ENCODE measurements at regions not wholly inside any gene's neighbourhood (a gene's known extent, or its start where the extent isn't known, plus 50 kb on each side); places are given as distances from the start of the nearest gene placed in this dataset.

DNA sequence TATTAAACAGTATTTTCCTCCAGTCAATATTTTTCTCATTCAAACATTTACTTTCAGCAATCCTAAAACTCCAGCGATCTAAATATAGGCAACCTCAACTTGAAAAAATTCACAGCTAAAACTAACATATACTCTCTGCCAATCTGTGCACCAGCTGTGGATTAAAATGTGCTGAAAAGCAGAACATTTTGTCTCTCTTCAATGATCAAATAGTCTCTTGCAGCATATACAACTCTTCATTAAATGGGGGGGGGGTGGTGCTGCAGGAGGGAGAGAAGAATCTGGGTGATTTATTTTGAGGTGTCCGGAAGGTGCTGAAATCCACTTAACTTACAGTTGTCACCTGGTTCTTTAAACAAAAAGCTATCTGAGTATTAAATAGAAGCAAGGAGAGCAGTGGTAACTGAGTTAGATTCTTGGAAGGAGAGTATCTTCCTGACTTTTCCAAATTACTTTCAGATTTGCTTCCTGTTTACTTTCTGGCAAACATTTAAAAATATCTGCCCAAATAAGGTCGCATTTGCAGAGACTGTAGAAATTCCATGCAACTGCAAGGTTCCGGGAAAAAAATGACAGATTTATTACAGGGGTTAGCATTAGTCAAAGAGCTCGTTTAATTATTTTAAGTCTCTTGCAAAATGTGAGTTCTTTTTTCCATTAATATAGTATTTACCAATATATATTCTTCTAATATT lies 904.7 kb upstream of the ACVR2A start:
- TF ChIP-seq POLR2AphosphoS5 (IDR thresholded peaks at IDR 0.05; ENCODE audit: low read depth, low read length) (no peak), CTCF (IDR thresholded peaks at IDR 0.05 in 2 of 3, conservative IDR thresholded peaks at IDR 0.05 in 1 of 3; ENCODE audit: borderline replicate concordance in 1 of 3, insufficient read depth in 1 of 3, low read depth in 2 of 3, low read length in 2 of 3) (no peak)
- TF ChIP-seq, protein P1, sequence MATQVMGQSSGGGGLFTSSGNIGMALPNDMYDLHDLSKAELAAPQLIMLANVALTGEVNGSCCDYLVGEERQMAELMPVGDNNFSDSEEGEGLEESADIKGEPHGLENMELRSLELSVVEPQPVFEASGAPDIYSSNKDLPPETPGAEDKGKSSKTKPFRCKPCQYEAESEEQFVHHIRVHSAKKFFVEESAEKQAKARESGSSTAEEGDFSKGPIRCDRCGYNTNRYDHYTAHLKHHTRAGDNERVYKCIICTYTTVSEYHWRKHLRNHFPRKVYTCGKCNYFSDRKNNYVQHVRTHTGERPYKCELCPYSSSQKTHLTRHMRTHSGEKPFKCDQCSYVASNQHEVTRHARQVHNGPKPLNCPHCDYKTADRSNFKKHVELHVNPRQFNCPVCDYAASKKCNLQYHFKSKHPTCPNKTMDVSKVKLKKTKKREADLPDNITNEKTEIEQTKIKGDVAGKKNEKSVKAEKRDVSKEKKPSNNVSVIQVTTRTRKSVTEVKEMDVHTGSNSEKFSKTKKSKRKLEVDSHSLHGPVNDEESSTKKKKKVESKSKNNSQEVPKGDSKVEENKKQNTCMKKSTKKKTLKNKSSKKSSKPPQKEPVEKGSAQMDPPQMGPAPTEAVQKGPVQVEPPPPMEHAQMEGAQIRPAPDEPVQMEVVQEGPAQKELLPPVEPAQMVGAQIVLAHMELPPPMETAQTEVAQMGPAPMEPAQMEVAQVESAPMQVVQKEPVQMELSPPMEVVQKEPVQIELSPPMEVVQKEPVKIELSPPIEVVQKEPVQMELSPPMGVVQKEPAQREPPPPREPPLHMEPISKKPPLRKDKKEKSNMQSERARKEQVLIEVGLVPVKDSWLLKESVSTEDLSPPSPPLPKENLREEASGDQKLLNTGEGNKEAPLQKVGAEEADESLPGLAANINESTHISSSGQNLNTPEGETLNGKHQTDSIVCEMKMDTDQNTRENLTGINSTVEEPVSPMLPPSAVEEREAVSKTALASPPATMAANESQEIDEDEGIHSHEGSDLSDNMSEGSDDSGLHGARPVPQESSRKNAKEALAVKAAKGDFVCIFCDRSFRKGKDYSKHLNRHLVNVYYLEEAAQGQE (IDR thresholded peaks at IDR 0.05; ENCODE audit: low read depth) = no peak
